Stimulated activated CD4-positive, alpha-beta T cell treated with anti-CD3 and anti-CD28 coated beads, Interleukin-1b, Interleukin-23, amount 100 ng/mL, for 24 hours (primary cell): ENCODE measurements at regions not wholly inside any gene's neighbourhood (a gene's known extent, or its start where the extent isn't known, plus 50 kb on each side); places are given as distances from the start of the nearest gene placed in this dataset.
"Not testable (repeated sequence)": the region's sequence is repeated elsewhere in the genome, so short reads cannot be mapped to it uniquely, and the experiment has no call there.

Source experiments
- DNase-seq, 4 experiments: peaks; one replicate each; pipeline ENCODE4 v3.0.0-alpha.2; 2020; ENCODE audit warnings: low read depth in 4 of 4, low spot score in 1 of 4

DNA sequence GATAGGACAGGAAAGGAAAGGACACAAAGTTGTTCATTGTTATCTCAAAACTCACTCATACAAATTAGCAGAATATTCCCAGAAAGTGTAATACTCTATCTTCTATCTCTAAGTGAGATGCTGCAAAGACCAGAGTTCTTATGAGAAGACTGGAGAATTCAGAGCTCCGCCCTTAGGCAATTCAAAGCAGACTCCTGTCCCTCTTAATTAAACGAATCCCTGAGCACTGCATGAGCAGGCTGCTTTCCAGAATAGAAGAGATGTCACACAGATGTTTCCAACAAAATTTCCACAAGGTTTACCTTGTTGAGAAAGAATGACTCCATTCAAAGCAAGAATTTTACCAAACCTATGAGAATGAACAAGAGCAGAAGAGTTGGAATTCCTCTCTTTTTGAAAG lies 630.8 kb upstream of the INTU start:
- DNase-seq, result no peak

DNA sequence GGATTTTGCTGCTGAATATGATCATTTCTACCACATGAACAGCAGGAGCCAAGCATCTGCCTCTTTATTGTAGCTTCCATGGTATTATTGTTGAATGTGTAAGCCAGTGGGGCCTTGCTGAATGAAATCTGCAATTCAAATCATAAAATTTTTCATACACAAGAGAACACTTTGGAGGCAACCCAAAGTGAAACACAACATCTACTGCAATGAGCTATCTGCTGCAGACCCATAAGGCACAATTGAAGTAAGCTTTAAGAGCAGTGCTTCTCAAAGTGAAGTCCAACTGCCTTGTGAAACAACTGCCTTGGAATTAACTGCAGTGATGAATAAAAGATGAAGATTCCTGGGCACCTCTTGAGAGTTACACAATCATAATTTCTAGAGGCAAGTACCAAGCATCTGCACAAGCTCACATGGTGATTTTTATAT lies 626.3 kb upstream of the INTU start:
- DNase-seq, result no peak

DNA sequence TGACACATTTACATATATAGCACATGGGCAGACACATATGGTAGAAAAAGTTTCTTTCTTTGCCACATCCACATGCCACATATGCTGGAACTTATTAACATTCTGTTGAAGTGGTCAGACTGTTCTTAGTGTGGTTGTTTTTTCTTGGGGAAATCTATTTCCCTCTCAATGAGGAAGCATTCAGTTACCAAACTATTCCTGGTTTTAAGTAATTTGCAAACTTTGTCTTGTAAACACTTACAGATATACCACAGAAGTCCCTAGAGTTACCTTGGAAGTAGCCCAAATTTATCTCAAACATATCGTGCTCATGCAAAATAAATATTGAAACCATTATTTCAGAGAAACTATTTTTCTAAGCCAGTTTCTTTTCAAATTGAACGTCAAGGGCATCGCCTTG lies 625.5 kb upstream of the INTU start:
- no peak for DNase-seq

DNA sequence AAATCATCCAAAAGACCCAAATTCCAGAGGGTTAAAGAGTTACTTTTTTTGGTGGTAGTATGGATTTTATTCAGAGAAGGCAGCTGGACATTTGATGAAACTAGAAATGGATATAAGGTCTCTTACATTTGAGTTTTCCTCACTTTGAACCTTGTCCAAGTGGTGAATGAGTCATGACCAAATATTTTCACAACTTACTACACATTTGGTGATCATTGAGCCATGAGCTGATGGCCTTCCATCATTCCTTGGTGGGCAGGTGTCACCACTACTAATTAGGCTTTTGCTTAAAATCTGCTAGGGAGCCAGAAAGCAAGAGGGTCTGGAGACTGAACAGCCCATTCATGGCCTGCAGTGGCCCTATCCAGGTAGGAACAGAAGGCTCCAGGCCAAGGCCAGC lies 620.2 kb upstream of the INTU start:
- no peak for DNase-seq

DNA sequence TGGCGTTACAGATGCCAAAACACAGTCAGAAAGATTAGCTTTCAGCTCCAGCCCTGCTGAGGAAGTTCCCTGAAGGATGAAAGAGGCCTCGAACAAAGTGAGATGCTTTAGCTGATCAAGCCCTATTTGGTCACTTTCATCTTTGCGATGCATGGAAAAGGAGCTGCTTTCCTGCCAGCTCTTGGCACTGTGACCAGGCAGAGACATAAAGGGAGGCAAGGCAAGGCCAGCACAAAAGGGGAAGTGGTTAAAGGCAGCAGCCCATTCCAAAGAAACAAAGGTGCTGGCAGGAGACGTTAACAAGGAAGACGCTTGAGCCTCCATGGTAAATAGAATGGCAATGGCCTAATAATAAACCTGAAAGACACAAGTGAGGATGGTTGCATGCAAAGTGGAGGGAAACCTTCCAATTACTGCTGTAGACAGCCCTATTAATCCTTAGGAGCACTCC lies 617.1 kb upstream of the INTU start:
- DNase-seq, result no peak

DNA sequence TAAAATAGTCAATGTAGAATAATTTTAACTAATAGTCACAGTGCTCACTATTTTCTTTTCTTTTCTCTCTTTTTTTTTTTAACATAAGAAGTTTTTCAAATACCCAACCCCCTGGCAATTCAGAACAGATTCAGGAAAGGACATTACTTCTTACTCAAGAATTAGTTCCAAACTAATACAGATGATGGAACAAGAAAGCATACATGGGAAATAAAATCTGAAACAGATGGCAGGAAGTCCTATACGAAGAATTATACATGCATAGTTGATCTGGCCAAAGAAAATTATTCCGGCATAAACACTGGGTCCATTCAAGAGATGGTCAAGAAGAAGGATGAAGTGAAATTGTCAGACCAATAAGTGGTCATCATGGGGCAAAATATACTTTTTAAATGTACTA lies 614.4 kb upstream of the INTU start:
- DNase-seq, result no peak

DNA sequence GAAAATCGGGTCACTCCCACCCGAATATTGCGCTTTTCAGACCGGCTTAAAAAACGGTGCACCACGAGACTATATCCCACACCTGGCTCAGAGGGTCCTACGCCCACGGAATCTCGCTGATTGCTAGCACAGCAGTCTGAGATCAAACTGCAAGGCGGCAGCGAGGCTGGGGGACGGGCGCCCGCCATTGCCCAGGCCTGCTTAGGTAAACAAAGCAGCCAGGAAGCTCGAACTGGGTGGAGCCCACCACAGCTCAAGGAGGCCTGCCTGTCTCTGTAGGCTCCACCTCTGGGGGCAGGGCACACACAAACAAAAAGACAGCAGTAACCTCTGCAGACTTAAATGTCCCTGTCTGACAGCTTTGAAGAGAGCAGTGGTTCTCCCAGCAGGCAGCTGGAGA lies 611.9 kb upstream of the INTU start:
- DNase-seq, result not testable (repeated sequence)

DNA sequence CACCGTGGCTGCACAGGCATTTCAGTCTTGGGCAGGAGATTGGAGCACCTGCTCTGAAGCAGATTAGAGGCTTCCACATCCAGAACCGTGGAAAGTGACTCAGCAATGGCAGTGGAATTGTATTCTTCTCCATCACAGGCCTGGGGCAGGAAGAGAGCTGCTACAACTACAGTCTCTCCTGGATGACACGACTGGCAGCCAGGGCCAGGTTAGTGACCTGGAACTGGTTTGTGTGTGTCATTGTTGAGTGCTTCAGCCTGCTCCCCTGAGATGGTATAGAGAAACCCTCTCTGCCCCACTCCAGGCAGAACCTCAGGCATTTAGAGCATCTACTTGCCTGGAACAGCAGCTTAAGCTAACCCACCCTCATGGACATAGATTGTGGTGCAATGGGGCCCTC lies 596.5 kb upstream of the INTU start:
- no peak for DNase-seq

DNA sequence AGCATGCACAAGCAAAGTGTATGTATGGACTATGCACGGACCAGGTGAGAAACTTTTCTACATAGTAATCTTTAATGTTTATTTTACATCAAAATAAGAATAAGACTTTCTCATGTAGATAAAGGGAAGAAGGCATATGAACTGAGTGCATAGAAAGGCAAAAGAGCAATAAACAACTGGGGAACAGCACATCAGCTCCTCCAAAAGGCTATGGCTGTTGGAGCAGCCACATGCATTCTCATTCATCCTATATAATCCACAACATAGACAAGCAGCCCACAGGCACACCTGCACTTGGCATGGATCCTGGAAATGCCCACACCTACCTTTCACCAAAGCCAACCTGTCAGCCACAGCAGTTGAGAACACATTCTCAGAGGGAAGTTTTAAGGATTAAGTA lies 586.9 kb upstream of the INTU start:
- DNase-seq, result no peak

DNA sequence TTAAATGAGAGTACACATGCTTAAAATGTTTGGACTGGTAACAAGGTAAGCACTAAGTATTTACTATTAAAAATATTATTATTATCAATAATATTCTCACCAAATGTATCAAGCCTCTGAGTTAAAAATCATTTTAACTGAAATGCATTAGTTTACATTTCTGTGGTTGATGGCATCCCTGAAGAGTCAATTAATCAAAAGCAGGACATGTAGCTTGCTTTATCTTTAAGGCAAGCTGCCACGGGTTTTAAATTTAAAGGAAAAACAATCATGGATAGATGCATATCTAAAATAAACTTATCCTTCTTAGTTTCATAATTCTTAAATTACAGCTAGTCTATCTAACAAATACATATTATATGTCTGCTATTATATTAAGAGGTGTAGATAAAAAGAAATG lies 584.8 kb upstream of the INTU start:
- no peak for DNase-seq

DNA sequence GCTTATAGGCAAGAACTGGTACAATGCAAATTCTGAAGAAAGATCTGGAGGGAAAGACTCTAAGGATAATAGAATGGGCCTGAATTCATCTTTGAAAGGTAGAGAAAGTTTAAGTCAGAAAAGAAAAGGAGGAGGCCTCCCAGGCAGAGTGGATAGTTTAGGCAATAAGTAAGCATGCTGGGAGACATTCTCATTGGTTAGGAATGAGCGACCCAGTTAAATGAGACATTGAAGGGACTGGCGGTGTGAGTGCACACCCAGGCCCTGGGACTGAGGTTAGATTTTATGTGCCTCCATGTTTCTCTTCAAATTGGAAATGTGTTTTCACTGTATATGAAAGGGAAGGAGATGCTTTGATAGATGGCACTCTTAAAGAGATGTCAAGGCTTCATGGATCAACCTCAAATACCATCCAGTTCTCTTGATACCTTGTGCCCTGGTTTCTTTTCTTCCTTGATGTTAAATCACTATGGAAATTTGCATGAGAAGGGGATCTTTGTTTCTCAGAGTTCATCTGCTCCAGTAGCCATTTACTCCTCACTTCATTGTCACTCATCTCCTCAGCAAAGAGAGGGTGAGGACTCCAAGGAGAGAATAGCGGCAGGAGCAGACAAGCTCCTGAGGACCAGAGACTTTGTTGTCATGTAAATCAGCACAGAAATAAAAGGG lies 584.2 kb upstream of the INTU start:
- no peak for DNase-seq

DNA sequence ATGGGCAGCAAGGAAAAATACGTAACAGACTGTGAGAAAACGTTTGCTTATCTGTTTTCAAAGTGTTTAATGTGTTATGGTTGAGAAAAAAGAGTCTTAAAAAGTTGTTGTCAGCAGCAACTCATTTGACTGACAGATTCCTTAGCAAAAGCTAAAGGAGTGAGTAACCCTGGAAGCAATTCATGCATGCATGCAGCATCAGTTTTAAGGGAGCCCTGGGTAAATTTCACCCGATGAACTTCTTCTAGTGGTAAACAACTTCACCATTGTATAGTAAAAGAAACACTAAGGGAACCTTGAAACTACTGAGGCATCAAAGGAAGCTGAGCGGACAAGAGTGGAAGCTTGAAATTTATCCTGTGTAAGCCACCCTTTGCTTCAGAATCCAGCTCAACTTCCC lies 583.2 kb upstream of the INTU start:
- no peak for DNase-seq

DNA sequence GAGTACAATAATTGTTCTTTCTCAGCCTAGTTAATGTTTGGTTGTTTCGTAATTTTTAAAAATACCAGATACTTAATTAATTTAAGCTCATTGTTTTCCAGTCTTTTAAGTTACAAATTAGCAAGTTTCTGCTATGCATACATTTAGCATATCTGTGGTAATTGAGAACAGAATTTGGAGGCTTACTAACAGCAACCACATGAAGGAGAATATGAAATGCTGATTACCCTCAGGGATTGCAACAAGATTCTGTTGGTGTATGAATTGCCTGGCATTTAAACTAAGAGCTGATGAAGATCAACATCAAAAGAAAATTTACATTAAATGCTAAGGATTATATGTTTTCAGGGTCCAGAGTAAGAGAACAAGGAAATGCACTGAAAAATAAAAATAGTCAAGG lies 580.0 kb upstream of the INTU start:
- DNase-seq, result no peak

DNA sequence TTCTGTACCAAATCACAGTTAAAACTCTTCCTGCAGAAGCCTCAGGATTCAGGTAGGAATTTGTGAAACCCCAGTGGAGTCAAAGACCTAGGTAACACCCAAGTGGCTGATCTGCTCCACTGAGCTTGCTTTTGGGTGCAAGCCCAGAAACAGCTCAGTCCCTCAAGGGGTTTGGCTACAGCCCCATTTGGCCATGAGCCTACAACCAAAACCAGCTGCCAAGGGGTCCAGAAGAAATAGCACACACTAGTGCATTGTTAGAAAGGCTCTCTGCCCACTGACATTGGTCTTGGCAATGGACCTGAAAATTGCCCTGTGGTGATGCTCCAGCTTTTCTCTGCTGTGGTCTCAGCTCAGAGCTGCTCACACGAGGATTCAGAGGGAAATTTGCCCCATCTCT lies 577.4 kb upstream of the INTU start:
- no peak for DNase-seq

DNA sequence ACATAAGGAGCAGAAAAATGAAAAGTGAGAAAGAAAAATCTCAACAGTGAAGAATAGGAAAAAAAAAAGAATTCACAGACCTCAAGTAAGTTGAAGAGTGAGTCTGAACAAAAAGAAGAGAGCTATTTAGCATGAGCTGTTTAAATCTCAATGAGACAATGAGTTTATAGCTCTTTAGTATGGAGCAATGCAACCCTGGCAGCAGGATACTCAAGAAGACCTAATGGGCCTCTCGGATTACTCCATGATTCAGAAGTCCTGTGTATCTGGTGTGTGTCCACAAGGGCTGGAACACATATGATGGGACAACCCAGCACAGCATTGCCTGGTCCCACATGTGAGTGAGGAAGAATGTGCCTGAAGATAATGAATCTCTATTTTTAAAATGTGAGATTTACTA lies 563.1 kb upstream of the INTU start:
- no peak for DNase-seq

DNA sequence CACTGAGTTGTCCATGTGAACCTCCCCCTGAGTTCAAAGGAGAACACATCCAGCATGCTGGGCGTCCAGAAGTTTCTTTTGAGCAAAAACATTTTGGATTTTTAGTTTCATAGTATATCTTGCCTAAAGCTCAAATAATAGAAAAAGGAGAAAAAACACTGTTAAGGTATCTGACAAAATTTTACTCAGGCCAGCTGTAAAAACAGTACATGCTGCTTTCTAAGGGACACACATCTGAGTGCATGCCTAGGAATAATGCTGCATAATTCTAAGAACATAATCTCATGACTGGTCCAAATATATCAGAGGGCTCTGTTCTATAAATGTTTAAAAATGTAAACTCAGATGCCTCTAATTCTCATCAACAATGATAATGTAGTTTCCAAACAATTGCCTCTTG lies 561.3 kb upstream of the INTU start:
- no peak for DNase-seq

DNA sequence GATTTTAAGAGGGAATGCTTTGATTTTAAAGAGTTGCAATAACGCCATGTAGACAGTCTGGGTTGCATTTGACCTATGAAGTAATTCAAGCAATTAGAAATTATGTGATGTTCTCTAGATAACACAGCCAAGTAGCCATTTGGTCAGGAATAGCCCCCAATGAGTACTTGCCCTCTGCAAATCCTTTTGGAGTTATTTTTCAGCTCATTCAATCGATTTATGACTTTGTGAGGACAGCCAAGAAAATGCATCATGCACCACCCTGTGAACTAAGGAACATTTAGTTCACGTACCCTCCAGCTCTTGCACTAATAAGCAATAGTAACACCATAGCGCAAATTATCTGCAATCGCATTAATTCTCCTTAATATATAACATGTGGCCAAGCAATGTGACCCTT lies 552.6 kb upstream of the INTU start:
- no peak for DNase-seq

DNA sequence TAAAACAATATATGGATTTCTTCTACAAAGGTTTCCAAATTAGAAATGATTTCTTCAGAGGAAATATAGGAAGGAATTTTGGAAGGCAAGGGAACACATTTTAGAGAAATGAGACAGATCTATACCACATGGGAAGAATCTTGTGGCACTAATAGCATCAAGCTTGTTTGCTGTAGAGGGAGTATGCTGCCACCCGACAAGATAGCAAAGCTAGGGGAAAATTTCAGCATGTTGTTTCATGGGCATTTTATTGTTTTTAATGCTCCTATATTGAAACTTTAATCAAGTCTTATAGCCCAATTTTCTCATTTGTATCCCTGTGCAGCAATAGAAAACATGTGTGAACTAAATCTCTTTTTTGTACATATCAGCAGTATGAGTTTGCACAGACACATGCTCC lies 551.7 kb upstream of the INTU start:
- no peak for DNase-seq

DNA sequence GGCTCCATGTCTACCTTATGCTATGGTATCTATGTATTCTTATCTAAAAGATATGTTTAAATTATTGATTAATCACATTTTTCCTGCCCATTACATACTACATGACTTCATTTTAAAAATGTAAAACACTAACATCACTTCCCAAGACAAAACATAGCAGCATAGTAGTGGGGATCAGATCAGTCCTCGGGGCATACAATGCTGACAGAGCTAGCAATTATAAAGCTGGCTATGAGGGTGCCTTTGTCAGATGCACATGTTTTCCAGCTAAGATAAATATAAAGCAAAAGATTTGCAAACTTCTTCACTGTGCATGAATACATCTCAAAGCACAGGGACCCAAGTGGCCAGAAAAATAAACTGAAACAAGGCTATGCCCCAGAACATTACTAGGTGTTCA lies 549.8 kb upstream of the INTU start:
- no peak for DNase-seq

DNA sequence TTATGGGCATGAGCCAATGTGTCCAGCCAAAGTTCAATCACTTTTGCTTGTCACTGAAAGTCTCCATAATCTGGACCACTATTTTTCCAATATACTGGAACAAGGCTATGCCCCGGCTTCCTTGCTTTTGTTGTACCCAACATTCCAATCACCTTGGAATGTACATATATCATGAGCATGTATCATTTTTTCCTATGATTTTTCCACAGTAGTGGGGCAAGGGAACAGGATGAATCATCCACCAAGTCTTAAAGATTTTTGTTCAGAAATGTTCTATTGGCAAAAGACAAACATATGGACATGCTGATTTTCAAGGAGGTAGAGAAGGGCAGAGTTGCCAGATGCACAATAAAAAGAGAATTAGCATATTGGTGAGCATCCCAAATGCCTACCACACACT lies 548.1 kb upstream of the INTU start:
- no peak for DNase-seq

DNA sequence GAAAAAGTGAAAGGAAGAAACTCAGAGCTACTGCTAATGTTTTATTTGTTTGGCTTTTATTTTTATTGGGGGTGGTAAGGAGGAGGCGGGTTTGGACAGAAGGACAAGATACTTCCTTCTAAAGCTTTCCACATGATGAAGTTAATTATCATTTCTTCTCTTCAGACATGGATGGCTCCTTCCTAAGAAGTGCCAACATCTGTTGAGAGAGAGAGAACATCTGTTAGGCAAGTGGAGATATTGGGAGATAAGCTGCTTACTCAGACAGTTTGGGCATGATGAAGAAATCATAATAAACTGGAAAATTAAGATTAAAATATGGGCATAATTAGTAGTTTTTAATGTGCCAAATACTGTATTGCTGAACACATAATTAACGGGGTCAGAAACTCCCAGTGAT lies 535.7 kb upstream of the INTU start:
- DNase-seq, result no peak

DNA sequence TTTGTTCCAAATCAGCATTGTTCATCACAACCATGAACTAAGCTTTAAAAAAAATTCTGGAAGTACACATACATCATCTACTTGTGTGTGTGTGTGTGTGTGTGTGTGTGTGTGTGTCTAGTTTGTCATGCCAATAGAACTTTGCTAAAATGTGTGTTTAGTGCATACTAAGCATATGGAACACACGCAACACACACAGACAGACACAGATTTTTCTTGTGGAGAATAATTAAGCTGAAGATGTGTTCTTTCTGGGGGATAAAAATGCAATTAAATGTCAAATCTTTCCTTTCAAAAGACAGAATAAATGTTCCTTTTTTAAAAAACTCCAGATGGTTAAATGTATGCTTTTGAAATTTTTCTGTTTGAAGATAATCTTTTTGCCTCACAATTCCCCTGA lies 530.4 kb upstream of the INTU start:
- no peak for DNase-seq

DNA sequence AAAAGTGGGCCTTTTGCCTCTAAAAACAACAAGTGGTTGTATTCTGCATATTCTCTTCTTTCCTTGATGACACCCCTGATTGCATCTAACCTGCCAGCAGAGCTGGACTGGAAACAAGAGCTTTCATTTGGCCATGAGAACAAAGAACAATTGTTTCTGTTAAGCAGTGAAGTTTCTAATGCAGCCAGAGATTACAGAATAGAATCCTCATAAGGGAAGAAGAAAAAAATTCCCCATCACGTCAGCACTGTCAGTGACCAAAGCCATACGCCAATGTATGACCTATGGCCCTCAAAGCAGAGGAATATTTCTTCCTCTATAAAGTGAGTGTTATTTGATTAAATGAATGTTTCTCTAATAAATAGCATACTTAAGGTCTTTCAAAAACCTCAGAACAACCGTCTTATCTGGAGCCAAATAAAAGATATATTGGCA lies 529.1 kb upstream of the INTU start:
- no peak for DNase-seq
